ENCODE measurements at regions not wholly inside any gene's neighbourhood (a gene's known extent, or its start where the extent isn't known, plus 50 kb on each side); places are given as distances from the start of the nearest gene placed in this dataset.

GRCh38 chrX:10047631-10048030 is 80.5 kb downstream of the CLDN34 start (continued):
- TF ChIP-seq RAD21 (IDR thresholded peaks at IDR 0.05; ENCODE audit: insufficient read depth, low read depth, low read length) (no peak), TCF7 (IDR thresholded peaks at IDR 0.05; ENCODE audit: borderline replicate concordance) (no peak), ZBTB4 (CRISPR knock-in tag; IDR thresholded peaks at IDR 0.05) (no peak), RELA (IDR thresholded peaks at IDR 0.05; ENCODE audit: borderline replicate concordance, partially characterized antibody) (no peak), IKZF2 (IDR thresholded peaks at IDR 0.05) (no peak), MYB (IDR thresholded peaks at IDR 0.05; ENCODE audit: borderline replicate concordance, low read depth, low read length) (no peak), HDAC6 (IDR thresholded peaks at IDR 0.05; ENCODE audit: unreplicated experiment) (no peak), NR2F1 (conservative IDR thresholded peaks at IDR 0.05) (no peak), POLR2A (IDR thresholded peaks at IDR 0.05; ENCODE audit: low read depth, low read length) (no peak)

GRCh38 chrX:10048076-10048475 is 80.9 kb downstream of the CLDN34 start:
- H3K4me3 ChIP-seq = no peak overlapping the region
- no peaks in the 10 kb centered on the region for H3K27me3 ChIP-seq (replicated peaks in 1 of 2; ENCODE audit: control insufficient read depth in 2 of 2, insufficient read depth in 2 of 2, low read length in 1 of 2)
- DNase-seq (ENCODE audit: low read depth, low spot score) (no peak), ATAC-seq (no peak), FAIRE-seq (no peak)
- RAD21 ChIA-PET (ENCODE audit: unreplicated experiment) = interaction anchor here (1.2 kb wide), 1 partner anchor 72 kb away, joined by 4 read pairs; no protein-coding TSS in a partner anchor
- POLR2A ChIA-PET = no interaction called here
- H3K9me3 ChIP-seq (replicated peaks; ENCODE audit: control insufficient read depth, insufficient read depth, low read length) = no peaks in the 10 kb centered on the region
- H4K20me1 ChIP-seq (ENCODE audit: control insufficient read depth, insufficient read depth) = no peaks in the 10 kb centered on the region
- CTCF ChIA-PET = no interaction called here
- in situ Hi-C loops (cut with MboI) (no loop called here), intact Hi-C loops (cut with micrococcal nuclease; ENCODE audit: unreplicated experiment) (no loop called here)
- no TSS peak for BruUV-seq (replicated peaks)
- SMC1A ChIA-PET (ENCODE audit: uncharacterized antibody, unreplicated experiment) = interaction anchor here (0.8 kb wide), 1 partner anchor 17 kb away, joined by 3 read pairs; no protein-coding TSS in a partner anchor
- WGBS (ENCODE audit: insufficient coverage, insufficient replicate concordance, low lambda C conversion rate, missing lambda C conversion rate) = 61% methylated on average over 10 of the region's 10 CpGs
- no peak overlapping the region for H3K27ac ChIP-seq (ENCODE audit: control insufficient read depth, insufficient read depth)
- no peak overlapping the region for H2AFZ ChIP-seq (ENCODE audit: control insufficient read depth, low read depth, low read length)
- no peaks in the 10 kb centered on the region for H3K4me1 ChIP-seq (ENCODE audit: control insufficient read depth, insufficient read depth, low read length)
- H3K79me2 ChIP-seq (ENCODE audit: control insufficient read depth, insufficient read depth, low read length) = no peaks in the 10 kb centered on the region
- H3K9ac ChIP-seq (ENCODE audit: control insufficient read depth, insufficient read depth, low read length) = no peak overlapping the region
- H3K36me3 ChIP-seq (ENCODE audit: control insufficient read depth in 2 of 2, insufficient read depth in 2 of 2, low read length in 1 of 2) = no peaks in the 10 kb centered on the region
- H3K4me2 ChIP-seq (ENCODE audit: control insufficient read depth, insufficient read depth) = no peak overlapping the region
- TF ChIP-seq CEBPZ (IDR thresholded peaks at IDR 0.05; ENCODE audit: low read depth, low read length) = no peak
- no peak for TF ChIP-seq NR2C2 (IDR thresholded peaks at IDR 0.05; ENCODE audit: borderline replicate concordance, control insufficient read depth, insufficient read length, low read depth)
- no peak for TF ChIP-seq ZNF217 (IDR thresholded peaks at IDR 0.05)
- no peak for TF ChIP-seq STAT1 (conservative IDR thresholded peaks at IDR 0.05)
- TF ChIP-seq PRDM15 (CRISPR knock-in tag; IDR thresholded peaks at IDR 0.05) = no peak
- no peak for TF ChIP-seq IKZF2 (IDR thresholded peaks at IDR 0.05)
- no peak for TF ChIP-seq NFXL1 (IDR thresholded peaks at IDR 0.05; ENCODE audit: borderline replicate concordance)

All from GM12878 (cell line).